Calu3 (cell line): ENCODE measurements at regions not wholly inside any gene's neighbourhood (a gene's known extent, or its start where the extent isn't known, plus 50 kb on each side); places are given as distances from the start of the nearest gene placed in this dataset.

Source experiments
- BruUV-seq: library from RNA; stranded (reverse); fragments of 400-500 nt; replicated peaks from 2 replicates; lab custom pipeline; 2021; lab: Mats Ljungman, UMichigan
- CTCF ChIA-PET: fragments of 300-600 bp; sonication (Branson Sonifier 250); formaldehyde crosslinking; loops from one replicate; lab custom pipeline; 2022; ENCODE audit warnings: antibody characterized with exemption; lab: Charles Lee
- DNase-seq: peaks from one replicate; pipeline ENCODE4 v3.0.0; 2022
- H3K27ac Mint-ChIP-seq: one replicate; pipeline ENCODE4 v1.8.0; 2022; ENCODE audit warnings: mixed read lengths; ENCODE audit not compliant: unreplicated experiment
- H3K27me3 Mint-ChIP-seq: one replicate; pipeline ENCODE4 v1.8.0; 2022; ENCODE audit warnings: mixed read lengths; ENCODE audit not compliant: unreplicated experiment
- H3K36me3 Mint-ChIP-seq: one replicate; pipeline ENCODE4 v1.8.0; 2022; ENCODE audit warnings: mild to moderate bottlenecking, moderate library complexity, mixed read lengths; ENCODE audit not compliant: insufficient read depth, unreplicated experiment
- H3K4me1 Mint-ChIP-seq: one replicate; pipeline ENCODE4 v1.8.0; 2022; ENCODE audit warnings: mild to moderate bottlenecking, low read depth, mixed read lengths; ENCODE audit not compliant: unreplicated experiment
- H3K4me3 Mint-ChIP-seq: one replicate; pipeline ENCODE4 v1.8.0; 2022; ENCODE audit warnings: mild to moderate bottlenecking, low read depth, moderate library complexity, mixed read lengths; ENCODE audit not compliant: unreplicated experiment
- H3K9me3 Mint-ChIP-seq: one replicate; pipeline ENCODE4 v1.8.0; 2022; ENCODE audit warnings: low read depth, mixed read lengths; ENCODE audit not compliant: unreplicated experiment
- intact Hi-C: fragments of 100-400 bp; cut with micrococcal nuclease; formaldehyde crosslinking; loops from one replicate; pipeline ENCODE4 v1.10.0; 2022; ENCODE audit not compliant: unreplicated experiment
- TF ChIP-seq, protein P1 (sequence below): fragments of 200-600 bp; IDR thresholded peaks from one replicate; pipeline ENCODE4 v1.8.0; 2022; ENCODE audit warnings: antibody characterized with exemption; ENCODE audit not compliant: unreplicated experiment

DNA sequence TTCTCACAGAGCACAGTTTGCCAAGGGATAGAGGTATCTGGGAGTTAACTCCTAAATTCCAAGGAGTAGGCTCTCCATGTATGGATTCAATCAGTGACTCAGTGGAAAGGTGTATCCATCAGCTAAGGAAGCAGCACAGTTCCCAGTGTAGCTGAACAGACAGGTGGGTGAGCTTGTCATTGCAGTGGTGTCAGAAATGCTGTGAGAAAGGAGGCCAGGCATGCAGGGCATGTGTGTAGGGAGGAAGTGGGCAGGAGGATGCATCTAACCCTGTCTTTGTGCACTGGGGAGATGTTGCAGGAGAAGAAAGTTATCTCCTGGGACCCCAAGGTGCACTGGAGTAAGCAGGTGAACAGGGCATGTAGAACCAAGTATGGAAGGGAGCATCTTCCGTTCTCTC, 539.0 kb downstream of the VRK1 start:
- DNase-seq: no peak
- no peak overlapping the region for H3K4me3 Mint-ChIP-seq

DNA sequence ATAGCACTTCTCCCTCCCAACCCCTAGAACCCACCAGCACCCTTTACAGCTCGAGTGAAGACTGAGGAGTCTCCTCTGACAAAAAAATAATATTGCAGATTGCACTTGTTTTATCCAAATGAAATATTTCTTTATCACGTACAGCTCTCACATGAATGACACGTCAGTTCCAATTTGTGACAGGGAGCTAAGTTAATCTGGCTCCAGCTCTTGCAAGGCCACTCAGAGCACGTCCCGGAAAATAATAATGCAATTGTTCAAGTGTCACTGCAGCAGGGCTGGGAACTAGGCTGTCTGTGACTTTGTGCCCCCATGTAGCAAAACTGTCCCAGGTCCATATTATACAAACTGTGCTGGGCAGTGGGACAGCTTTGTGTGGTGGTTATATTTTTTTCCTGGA, 539.6 kb downstream of the VRK1 start:
- no peak for DNase-seq
- H3K27ac Mint-ChIP-seq: no peak overlapping the region
- no peaks in the 10 kb centered on the region for H3K4me1 Mint-ChIP-seq
- CTCF ChIA-PET: interaction anchor here (0.6 kb wide), 1 partner anchor 1384 kb away, joined by 3 read pairs; no protein-coding TSS in a partner anchor
- H3K27me3 Mint-ChIP-seq: no peaks in the 10 kb centered on the region
- no peaks in the 10 kb centered on the region for H3K36me3 Mint-ChIP-seq
- H3K9me3 Mint-ChIP-seq: peaks cover 18% of the 10 kb centered on the region
- TF ChIP-seq, protein P1, sequence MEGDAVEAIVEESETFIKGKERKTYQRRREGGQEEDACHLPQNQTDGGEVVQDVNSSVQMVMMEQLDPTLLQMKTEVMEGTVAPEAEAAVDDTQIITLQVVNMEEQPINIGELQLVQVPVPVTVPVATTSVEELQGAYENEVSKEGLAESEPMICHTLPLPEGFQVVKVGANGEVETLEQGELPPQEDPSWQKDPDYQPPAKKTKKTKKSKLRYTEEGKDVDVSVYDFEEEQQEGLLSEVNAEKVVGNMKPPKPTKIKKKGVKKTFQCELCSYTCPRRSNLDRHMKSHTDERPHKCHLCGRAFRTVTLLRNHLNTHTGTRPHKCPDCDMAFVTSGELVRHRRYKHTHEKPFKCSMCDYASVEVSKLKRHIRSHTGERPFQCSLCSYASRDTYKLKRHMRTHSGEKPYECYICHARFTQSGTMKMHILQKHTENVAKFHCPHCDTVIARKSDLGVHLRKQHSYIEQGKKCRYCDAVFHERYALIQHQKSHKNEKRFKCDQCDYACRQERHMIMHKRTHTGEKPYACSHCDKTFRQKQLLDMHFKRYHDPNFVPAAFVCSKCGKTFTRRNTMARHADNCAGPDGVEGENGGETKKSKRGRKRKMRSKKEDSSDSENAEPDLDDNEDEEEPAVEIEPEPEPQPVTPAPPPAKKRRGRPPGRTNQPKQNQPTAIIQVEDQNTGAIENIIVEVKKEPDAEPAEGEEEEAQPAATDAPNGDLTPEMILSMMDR: no peak
- H3K4me3 Mint-ChIP-seq: no peak overlapping the region
- intact Hi-C loops: no loop called here
- no TSS peak for BruUV-seq

More for the DNA sequence above, 539.0 kb downstream of the VRK1 start:
- Mint-ChIP-seq H3K9me3 (peaks cover 15% of the 10 kb centered on the region), H3K4me1 (no peaks in the 10 kb centered on the region), H3K27ac (no peak overlapping the region), H3K27me3 (no peaks in the 10 kb centered on the region), H3K36me3 (no peaks in the 10 kb centered on the region)
- intact Hi-C loops: no loop called here
- BruUV-seq: no TSS peak
- CTCF ChIA-PET: no interaction called here
- TF ChIP-seq, protein P1: no peak

DNA sequence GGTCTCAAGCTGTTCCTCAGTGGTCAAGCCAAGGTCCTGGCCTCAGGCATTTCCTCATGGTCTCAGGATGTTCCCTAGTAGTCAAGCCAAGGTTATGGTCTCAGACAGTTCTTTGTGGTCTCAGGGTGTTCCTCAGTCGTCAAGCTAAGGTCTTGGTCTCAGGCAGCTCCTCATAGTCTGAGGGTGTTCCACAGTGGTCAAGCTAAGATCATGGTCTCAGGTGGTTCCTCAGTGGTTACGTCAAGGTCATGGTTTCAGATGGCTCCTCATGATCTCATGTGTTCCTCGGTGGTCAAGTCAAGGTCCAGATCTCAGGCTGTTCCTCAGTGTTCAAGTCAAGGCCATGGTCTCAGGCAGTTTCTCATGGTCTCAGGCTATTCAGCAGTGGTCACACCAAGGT, 540.1 kb downstream of the VRK1 start:
- TF ChIP-seq, protein P1: no peak
- H3K36me3 Mint-ChIP-seq: no peaks in the 10 kb centered on the region
- no peak for DNase-seq
- no peak overlapping the region for H3K27ac Mint-ChIP-seq
- no peaks in the 10 kb centered on the region for H3K4me1 Mint-ChIP-seq
- CTCF ChIA-PET: interaction anchor here (0.6 kb wide), 1 partner anchor 1384 kb away, joined by 3 read pairs; no protein-coding TSS in a partner anchor
- H3K4me3 Mint-ChIP-seq: no peak overlapping the region
- H3K27me3 Mint-ChIP-seq: no peaks in the 10 kb centered on the region
- intact Hi-C loops: no loop called here
- peaks cover 19% of the 10 kb centered on the region for H3K9me3 Mint-ChIP-seq
- no TSS peak for BruUV-seq

DNA sequence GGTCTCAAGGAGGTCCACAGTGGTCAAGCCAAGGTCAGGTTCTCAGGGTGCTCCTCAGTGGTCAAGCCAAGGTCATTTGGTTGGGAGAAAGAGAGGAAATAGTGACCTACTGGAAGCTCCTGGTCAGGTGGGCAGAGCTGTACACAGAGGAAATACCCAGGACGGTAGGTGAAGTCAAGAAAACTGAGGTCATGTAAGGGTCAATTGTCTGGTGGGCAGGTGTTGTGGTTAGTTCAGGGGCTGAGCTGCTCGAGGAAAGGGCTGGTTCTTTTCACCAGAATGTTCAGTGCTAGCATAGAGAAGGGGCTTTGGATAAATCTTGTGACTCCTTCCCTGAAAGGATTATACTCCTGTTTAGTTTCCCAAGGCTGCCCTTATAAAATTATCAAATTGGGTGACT, 540.5 kb downstream of the VRK1 start:
- Mint-ChIP-seq H3K9me3 (peaks cover 19% of the 10 kb centered on the region), H3K36me3 (no peaks in the 10 kb centered on the region), H3K27ac (no peak overlapping the region), H3K4me1 (no peaks in the 10 kb centered on the region), H3K27me3 (no peaks in the 10 kb centered on the region), H3K4me3 (no peak overlapping the region)
- intact Hi-C loops: no loop called here
- TF ChIP-seq, protein P1: no peak
- no TSS peak for BruUV-seq
- DNase-seq: no peak
- CTCF ChIA-PET: interaction anchor here (0.6 kb wide), 1 partner anchor 1383 kb away, joined by 3 read pairs; no protein-coding TSS in a partner anchor
